HG02642 (cell line): ENCODE measurements at regions not wholly inside any gene's neighbourhood (a gene's known extent, or its start where the extent isn't known, plus 50 kb on each side); places are given as distances from the start of the nearest gene placed in this dataset.
"Not testable (repeated sequence)": the region's sequence is repeated elsewhere in the genome, so short reads cannot be mapped to it uniquely, and the experiment has no call there.

Source experiments
- ATAC-seq: cut with Tn5 transposase; IDR thresholded peaks from one replicate; pipeline ENCODE4 v1.9.1; 2021; ENCODE audit warnings: mild to moderate bottlenecking; ENCODE audit not compliant: unreplicated experiment, poor library complexity

DNA sequence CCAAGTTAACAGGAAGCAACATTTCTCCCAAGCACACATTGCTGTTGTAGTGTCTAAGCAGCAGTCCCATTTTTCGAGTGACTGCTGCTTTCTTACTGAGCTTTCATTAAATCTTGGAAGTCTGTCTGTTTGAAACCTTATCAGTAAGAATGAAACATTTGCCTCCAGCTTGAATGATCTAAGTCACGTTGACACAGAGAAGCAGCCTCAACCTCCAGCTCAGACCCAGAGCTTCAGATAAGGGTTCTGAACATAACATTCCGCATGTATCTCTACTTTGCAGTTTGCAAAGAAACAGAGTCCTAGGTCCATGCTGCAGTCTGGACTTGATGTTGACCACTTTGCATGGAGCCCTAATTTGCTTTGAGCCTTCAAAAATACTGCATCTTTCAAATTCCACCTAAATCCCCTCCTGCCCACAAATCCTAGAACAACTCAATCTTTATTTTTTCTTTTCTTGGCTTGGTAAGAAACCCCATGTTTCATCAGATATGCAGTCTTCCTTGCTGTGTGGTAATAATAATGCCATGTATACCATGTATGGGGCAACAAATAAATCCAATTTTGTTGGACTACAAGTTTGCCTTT, 698.7 kb upstream of the IGFBP3 start:
- no peak for ATAC-seq

DNA sequence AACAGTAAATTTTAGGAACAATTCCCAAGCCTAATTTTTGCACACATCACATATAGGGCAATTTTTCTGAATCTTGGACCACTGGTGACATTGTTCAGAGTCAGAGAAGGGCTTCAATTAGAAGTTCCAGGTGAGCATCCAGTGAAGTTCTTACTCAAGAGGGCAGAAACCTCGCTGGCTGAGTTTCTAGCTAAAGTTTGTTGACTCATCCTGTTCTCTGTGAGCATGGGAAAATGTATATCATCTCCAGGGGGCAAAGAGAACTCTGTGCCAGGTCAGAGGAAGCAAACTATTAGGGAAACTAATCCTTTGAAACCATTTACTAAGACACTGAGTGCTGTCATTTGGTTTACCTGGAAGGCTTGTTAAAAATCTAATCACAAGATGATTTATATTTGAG, 695.6 kb upstream of the IGFBP3 start:
- ATAC-seq = no peak

DNA sequence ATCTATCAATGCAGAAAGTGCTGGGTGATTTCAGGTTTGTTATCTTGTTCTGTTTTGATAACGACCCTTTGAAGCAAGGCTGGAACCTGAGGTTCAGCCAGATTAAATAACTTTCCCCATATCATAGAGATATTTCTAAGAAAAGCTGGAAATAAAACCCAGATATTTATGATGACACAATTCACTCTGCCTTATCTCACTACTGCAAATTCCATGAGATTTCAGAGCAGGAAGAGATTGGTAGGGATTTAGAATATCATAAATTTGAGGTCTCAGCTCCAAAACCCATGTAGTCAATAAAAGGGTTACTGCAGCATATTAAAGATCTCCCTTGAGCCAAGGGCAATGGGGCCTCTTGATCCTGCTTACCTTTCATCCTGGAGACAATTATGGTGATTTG, 692.5 kb upstream of the IGFBP3 start:
- no peak for ATAC-seq

DNA sequence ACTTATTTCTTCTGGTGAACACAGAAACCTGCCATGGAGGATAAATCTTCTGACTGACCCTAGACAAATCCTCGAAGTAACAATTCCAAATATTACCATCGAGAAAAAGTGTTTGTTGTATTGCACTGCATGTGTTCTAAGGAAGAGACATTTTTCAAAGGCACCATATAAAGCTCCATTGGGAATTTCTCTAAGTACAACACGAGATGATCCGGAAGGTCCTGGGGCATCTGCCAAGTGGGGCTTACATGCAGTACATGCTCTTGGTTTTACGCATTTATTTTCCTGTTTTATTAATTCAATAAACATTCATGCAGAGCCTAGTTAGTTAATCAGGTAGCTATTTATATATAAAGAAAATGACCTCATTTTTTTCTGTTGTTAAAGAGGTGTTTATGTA, 692.0 kb upstream of the IGFBP3 start:
- no peak for ATAC-seq

DNA sequence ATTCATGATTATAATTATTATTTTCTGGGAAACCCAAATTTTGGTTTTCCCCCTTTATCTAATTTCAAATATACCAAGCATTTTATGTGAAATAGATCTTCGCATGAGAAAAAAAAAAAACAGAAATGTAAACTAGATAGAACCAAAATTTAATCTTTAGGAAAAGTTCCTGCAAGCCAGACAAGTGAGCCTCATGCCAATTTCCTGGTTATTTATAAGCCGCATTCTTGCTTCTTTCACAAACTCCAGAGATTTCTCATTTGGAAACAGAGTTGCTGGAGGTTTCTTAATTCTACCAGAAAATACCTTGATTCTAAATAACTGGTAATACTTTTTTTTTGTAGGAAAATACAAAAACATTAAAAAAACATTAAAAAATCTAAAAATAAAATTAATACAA, 690.4 kb upstream of the IGFBP3 start:
- no peak for ATAC-seq

DNA sequence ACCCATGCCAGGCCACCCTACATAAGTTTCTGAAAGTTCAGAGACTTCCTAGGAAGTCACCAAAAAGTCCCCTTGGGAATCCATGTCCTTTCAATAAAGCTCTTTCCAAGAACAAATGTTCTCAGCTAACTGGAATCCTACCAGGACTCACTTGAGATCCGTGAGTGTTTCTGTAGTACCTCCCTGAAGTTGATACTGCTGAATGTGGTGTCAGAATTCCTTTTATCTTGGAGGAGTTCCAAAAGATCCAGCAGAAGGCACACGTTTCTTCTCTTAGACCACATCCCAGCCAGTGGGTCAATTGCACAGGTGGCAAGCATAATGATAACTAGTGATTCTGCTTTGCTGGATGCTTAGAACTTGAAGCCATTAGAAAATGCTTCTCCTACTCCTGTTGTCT, 689.7 kb upstream of the IGFBP3 start:
- no peak for ATAC-seq

DNA sequence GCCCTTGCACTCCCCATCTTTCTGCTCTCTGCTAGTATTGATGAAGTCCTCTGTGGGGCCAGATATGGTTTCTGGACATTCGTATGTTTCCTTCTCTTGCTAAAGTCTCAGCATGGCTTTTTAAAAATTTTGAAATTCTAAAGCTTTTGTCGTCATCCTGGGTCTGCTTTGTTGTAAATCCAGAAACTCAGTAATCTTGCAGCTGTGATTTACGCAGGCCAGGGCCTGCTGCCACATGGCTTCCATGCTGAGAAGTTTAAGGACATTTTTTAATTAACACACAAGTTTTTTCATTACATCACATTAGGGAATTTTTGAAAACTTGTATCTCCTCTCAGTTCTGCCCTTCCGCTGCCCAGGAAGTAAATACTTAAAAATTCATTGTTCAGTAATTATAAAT, 686.1 kb upstream of the IGFBP3 start:
- no peak for ATAC-seq

DNA sequence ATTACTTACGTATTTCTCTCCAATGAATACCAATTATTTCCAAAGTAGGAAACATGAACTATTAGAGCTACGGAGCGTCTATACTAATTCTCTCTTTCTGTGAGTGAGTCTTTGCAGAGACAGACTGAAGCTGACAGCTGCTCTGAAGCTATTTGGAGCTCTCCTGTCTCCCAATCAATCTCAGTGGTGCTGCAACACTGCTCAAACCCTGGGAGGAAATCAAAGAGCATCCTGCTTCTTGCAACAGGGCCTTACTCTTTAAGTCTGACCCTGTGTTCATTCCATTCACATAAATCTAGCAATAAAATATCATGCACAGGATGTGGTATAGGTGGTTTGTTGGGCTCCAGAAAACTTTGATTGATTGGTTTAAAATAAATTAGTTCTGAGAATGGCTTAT, 685.7 kb upstream of the IGFBP3 start:
- no peak for ATAC-seq

DNA sequence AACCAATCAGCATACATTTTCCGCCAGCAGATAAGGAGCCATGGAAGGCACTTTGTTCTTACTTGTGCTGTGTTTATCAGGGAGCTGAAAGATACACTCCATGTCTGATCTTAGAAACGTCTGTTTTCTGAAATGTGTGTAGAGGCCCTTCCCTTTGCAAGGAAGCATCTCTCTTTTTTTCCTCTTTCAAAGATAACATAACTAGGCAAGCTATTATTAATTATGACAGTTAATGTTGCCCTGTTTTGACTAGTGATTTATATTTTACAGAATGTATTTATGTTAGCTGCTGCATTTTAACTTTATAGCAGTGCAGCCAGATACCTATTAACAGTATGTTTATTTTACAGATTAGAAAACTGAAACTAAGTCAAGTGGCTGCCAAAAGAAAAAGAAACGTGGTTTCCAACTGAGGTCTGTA, 683.2 kb upstream of the IGFBP3 start:
- ATAC-seq = no peak

DNA sequence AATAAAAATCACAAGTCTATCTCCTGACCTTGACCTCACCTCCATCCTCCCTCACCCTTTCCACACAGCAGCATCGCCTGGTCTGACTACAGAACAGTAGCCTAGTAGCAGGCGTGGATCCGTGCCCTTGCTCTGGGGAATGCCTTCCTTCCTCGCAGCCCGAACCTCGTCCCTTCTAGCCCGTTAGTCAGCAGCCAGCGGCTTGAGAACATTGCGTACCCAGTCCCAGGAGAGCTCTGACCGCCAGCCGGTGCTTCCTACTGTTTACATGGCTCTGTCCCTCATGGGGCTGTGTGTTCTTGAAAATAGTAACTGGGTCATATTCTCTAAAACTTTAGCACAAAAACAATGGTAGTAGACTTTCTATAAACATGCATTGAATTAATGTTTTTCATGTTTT, 682.7 kb upstream of the IGFBP3 start:
- ATAC-seq = no peak

DNA sequence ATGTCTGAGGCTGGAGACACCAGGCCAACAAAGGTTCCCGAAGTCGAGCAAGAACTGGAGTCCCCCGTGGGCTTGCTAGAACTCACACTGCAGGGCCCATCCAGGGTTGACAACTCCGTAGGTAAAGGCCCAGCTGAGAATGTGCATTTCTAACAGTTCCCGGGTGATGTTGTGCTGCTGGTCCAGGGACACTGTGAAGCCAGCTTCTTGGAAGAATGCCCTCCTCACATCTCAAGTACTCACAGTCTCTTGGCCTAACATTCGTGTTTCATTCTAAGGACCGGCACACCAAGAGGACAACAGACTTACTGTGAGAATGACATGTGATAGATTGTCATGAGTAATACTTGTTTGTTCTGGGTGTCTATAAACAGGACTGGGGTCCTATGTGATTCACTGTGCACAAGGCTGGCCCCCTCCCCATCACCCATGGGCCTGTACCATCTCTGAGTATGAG, 682.3 kb upstream of the IGFBP3 start:
- ATAC-seq = no peak

DNA sequence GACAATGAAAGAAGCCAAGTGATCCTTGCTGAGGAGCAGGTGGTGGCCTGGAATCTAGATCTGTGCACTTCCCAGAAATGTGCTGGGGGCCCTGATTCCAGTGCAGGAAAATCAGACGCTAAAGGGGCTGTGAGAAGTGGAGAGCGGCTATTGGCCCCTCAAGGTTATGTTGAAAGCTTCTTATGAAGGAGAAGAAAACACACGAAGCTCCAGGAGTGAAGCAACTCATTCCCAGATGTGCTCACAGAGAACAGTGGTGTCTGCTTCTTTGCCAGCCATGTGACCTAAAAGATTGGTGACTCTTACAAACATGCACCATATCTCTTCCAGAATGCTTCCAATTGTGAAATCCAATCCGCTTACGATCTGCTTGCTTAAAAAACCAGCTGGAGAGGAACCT, 679.3 kb upstream of the IGFBP3 start:
- ATAC-seq = no peak

DNA sequence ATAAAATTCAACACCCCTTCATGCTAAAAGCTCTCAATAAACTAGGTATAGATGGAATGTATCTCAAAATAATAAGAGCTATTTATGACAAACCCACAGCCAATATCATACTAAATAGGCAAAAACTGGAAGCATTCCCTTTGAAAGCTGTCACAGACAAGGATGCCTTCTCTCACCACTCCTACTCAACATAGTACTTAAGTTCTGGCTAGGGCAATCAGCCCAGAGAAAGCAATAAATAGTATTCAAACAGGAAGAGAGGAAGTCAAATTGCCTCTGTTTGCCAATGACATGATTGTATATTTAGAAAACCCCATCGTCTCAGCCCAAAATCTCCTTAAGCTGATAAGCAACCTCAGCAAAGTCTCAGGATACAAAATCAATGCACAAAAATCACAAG, 673.8 kb upstream of the IGFBP3 start:
- not testable (repeated sequence) for ATAC-seq

DNA sequence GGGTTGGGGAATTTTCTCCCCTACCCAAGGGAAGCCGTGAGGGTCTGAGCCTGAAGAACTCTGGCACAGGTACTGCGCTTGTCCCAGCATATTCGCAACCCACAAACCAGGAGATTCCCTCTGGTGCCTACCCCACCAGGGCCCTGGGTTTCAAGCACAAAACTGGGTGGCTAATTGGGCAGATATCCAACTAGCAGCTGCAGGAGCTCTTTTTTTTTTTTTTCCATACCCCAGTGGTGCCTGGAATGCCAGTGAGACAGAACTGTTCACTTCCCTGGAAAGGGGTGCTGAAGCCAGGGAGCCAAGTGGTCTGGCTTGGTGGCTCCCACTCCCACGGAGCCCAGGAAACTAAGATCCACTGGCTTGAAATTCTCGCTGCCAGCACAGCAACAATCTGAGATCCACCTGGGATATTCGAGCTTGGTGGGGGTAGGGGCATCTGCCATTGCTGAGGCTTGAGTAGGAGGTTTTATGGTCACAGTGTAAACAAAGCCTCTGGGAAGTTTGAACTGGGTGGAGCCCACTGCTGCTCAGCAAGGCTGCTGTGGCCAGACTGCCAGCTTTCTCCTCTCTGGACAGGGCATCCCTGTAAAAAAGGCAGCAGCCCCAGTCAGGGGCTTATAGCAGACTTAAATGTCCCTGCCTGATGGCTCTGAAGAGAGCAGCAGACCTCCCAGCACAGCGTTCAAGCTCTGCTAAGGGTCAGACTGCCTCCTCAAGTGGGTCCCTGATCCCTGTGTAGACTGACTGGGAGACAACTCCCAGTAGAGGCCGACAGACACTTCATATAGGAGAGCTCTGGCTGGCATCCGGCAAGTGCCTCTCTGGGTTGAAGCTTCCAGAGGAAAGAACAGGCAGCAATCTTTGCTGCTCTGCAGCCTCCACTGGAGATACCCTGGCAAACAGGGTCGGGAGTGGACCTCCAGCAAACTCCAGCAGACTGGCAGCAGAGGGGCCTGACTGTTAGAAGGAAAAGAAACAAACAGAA, 670.1 kb upstream of the IGFBP3 start:
- ATAC-seq = not testable (repeated sequence)

DNA sequence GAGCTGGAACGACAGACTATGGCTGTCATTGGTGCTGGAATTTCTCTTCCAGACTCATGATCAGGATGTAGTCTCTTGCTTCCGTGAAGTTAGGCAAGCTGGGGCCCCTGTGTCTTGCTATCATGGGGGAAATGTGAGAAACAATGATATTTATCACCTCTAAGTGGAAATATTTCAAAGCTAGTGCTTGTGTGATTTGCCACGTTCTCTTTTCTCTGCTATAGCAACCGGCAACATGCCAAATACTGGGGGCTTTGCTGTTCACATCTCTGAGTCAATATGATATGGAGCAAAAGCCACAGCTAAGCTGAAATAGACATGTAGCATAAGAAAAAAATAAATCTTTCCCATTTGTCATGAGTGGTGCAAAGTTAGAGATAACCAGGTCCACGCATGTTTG, 668.2 kb upstream of the IGFBP3 start:
- ATAC-seq = no peak

DNA sequence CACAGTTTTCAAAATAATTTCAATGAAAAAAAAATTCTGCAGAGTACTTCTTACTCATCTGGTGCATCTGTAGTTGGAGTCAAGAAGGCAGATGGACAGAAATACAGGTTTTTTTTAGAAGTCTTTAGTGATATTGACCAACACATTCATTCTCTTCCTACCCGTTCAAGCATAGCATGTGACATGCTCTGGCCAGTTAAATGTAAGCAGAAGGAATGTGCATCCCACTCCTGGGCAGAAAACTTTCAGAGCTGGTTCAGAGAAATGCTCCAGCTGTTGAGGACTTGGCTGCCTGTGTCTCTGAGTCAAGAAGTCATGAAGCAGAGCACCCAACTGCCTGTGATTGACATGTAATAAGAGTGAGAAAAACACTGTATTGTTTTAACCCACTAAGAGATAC, 665.3 kb upstream of the IGFBP3 start:
- ATAC-seq = no peak

DNA sequence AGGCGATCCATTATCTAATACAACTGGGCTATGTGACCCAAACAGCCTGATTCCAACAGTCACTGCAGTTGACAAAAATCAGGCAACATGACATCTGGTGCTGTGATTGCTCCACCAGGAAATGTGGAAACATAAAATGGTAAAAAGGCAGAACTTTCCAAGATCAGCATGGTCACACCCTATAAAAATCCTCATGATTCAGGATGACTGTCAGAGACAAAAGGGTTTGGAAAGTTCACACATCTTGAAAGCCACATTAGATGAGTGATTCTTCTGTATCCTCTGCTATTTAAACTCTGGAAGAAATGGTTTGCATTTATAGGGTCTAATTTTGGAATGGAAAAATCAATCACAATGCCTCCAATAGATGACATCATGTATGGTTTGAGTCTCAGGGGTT, 662.6 kb upstream of the IGFBP3 start:
- no peak for ATAC-seq

DNA sequence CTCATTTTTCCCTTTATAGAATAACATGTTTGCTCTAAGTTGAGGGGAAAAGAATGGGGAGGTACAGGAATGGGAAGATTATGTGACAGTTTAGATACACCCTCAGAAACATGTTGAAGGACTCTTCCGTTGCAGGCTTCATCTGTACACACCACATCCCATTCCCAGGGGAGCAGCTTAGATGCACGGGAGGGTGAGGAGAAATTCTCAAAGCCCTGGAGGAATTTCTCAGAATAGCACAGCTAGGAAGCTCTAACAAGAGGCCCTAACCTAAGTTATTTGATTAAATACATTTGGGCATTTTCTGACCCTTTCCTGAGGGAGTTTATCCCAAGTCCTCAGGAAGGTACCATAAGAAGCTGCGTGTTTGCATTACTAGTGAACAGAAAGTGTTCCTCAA, 660.2 kb upstream of the IGFBP3 start:
- no peak for ATAC-seq

DNA sequence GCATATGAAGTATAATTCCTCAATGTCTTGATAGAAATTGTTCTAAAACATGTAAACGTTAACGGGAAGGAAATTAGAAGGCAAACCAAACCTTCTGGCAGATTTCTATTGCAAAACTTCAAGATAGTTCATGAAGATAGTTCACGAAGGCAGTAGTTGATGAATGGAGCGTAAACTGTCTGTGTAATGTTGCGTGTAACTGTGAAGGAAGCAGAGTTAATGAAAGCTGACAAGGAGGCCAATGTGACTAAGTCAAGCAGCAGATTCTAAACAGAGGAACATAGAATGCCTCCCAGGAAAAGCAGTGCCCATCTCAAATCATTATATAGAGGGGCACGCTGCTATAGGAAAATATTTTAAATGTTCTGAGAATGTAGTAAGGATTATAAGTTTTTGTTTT, 659.7 kb upstream of the IGFBP3 start:
- no peak for ATAC-seq

DNA sequence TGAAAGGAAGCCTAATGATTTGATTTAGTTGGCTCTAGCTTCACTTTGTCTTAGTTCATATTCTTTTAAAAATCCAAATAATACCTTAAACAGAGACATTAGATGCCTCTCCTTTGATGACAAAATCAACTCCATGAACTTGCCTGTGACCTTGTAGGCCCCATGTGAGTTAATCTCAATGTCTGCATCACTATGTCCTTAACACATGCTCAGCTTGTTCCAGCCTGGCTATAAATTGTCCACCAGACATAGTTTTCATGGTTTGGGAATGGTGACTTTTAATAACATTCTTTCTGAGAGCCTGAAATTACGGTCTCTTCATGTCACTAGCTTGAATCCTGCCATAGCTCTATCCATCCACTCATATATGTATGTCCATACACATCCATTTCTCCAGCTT, 656.3 kb upstream of the IGFBP3 start:
- ATAC-seq = no peak

DNA sequence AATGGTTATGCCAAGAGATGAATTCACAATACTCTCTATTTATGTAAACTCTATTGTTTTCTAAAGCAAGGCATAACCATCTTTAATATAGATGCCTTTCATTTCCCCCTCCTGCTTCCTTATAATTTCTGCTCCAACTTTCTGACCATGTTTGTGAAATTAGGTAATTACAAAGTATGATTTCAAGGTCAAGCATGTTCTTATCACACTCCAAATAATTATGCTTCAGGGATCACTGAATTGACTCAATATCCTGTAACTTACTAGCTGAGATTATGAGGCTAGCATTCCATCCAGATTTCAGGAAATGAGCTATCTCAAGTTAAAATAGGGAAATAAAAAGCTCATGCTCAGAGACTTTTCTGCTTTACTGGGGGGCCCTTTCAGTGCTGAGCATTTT, 655.9 kb upstream of the IGFBP3 start:
- no peak for ATAC-seq

DNA sequence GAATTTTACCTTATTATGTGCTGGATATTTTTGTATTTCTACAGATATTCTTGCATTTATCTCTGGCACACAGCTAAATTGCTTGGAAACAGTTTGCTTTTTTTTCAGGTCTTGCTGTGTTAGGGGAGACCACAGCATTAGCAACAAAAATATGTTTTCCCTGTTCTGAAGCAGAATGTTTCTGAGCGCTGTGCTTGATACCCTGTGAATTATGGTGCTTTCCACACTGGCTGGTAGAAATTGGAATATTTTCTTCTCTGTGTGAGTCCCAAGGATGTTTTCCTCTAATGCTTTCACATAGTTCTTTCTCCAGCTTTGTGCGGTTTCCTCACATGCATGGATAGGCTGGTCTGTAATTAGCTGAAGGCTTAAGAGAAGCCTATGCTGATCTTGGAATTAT, 651.6 kb upstream of the IGFBP3 start:
- no peak for ATAC-seq
